ENCODE measurements at regions not wholly inside any gene's neighbourhood (a gene's known extent, or its start where the extent isn't known, plus 50 kb on each side); places are given as distances from the start of the nearest gene placed in this dataset.

GRCh38 chr5:155482428-155482827, 468.9 kb downstream of the KIF4B start:
- Mint-ChIP-seq H3K27me3 (no peaks in the 10 kb centered on the region), H3K27ac (no peak overlapping the region), H3K9me3 (no peaks in the 10 kb centered on the region), H3K4me1 (ENCODE audit: low read depth in 2 of 2) (no peaks in the 10 kb centered on the region), H3K4me3 (no peak overlapping the region), H3K36me3 (ENCODE audit: insufficient read depth) (no peaks in the 10 kb centered on the region)
- no peak for ATAC-seq (replicated peaks)
- DNase-seq: no peak

- DNase-seq (no peak), ATAC-seq (replicated peaks) (no peak)
- H3K36me3 Mint-ChIP-seq (ENCODE audit: insufficient read depth): no peaks in the 10 kb centered on the region
- H3K4me3 Mint-ChIP-seq: no peak overlapping the region
- H3K4me1 Mint-ChIP-seq (ENCODE audit: low read depth in 2 of 2): no peaks in the 10 kb centered on the region
- H3K27me3 Mint-ChIP-seq: peaks cover 6 to 7% of the 10 kb centered on the region in 2 donors
- H3K9me3 Mint-ChIP-seq: peaks cover 0 to 1% of the 10 kb centered on the region in 2 donors
- no peak overlapping the region for H3K27ac Mint-ChIP-seq
These were observed 471.8 kb downstream of the KIF4B start for GRCh38 chr5:155485386-155485785.

- ATAC-seq (replicated peaks): no peak
- H3K27me3 Mint-ChIP-seq: peaks cover 6 to 7% of the 10 kb centered on the region in 2 donors
These were observed 476.4 kb downstream of the KIF4B start for GRCh38 chr5:155489949-155490348.

GRCh38 chr5:155492191-155492590, 478.6 kb downstream of the KIF4B start:
- Mint-ChIP-seq H3K27me3 (peaks cover 6 to 7% of the 10 kb centered on the region in 2 donors), H3K36me3 (ENCODE audit: insufficient read depth) (no peaks in the 10 kb centered on the region), H3K9me3 (peaks cover 0 to 1% of the 10 kb centered on the region in 2 donors), H3K27ac (no peak overlapping the region), H3K4me1 (ENCODE audit: low read depth in 2 of 2) (no peaks in the 10 kb centered on the region), H3K4me3 (no peak overlapping the region)
- no peak for ATAC-seq (replicated peaks)
- no peak for DNase-seq

More at GRCh38 chr5:155489949-155490348, 476.4 kb downstream of the KIF4B start:
- no peak for DNase-seq
- no peak overlapping the region for H3K4me3 Mint-ChIP-seq
- no peak overlapping the region for H3K27ac Mint-ChIP-seq
- H3K36me3 Mint-ChIP-seq (ENCODE audit: insufficient read depth): no peaks in the 10 kb centered on the region
- H3K4me1 Mint-ChIP-seq (ENCODE audit: low read depth in 2 of 2): no peaks in the 10 kb centered on the region
- H3K9me3 Mint-ChIP-seq: peaks cover 0 to 1% of the 10 kb centered on the region in 2 donors

GRCh38 chr5:155504606-155505005, 491.1 kb downstream of the KIF4B start:
- no peaks in the 10 kb centered on the region for H3K4me1 Mint-ChIP-seq (ENCODE audit: low read depth in 2 of 2)
- DNase-seq: no peak
- no peaks in the 10 kb centered on the region for H3K36me3 Mint-ChIP-seq (ENCODE audit: insufficient read depth)
- ATAC-seq (replicated peaks): no peak
- H3K27me3 Mint-ChIP-seq: peaks cover 7 to 9% of the 10 kb centered on the region in 2 donors
- H3K4me3 Mint-ChIP-seq: no peak overlapping the region
- no peak overlapping the region for H3K27ac Mint-ChIP-seq
- H3K9me3 Mint-ChIP-seq: no peaks in the 10 kb centered on the region

- DNase-seq: no peak
- ATAC-seq (replicated peaks): no peak
- no peaks in the 10 kb centered on the region for H3K9me3 Mint-ChIP-seq
- no peak overlapping the region for H3K4me3 Mint-ChIP-seq
- H3K4me1 Mint-ChIP-seq (ENCODE audit: low read depth in 2 of 2): no peaks in the 10 kb centered on the region
- H3K36me3 Mint-ChIP-seq (ENCODE audit: insufficient read depth): no peaks in the 10 kb centered on the region
- H3K27me3 Mint-ChIP-seq: peaks cover 0 to 7% of the 10 kb centered on the region in 2 donors
- no peak overlapping the region for H3K27ac Mint-ChIP-seq
These were observed 493.8 kb downstream of the KIF4B start for GRCh38 chr5:155507363-155507762.

- H3K4me3 Mint-ChIP-seq: no peak overlapping the region
- H3K36me3 Mint-ChIP-seq (ENCODE audit: insufficient read depth): no peaks in the 10 kb centered on the region
- DNase-seq (no peak), ATAC-seq (replicated peaks) (no peak)
- no peak overlapping the region for H3K27ac Mint-ChIP-seq
- peaks cover 0 to 7% of the 10 kb centered on the region in 2 donors for H3K27me3 Mint-ChIP-seq
- H3K9me3 Mint-ChIP-seq: no peaks in the 10 kb centered on the region
- H3K4me1 Mint-ChIP-seq (ENCODE audit: low read depth in 2 of 2): no peaks in the 10 kb centered on the region
These were observed 495.1 kb downstream of the KIF4B start for GRCh38 chr5:155508673-155509072.

GRCh38 chr5:155512329-155512728, 498.8 kb downstream of the KIF4B start:
- H3K27me3 Mint-ChIP-seq: peaks cover 0 to 7% of the 10 kb centered on the region in 2 donors
- no peaks in the 10 kb centered on the region for H3K4me1 Mint-ChIP-seq (ENCODE audit: low read depth in 2 of 2)
- no peak overlapping the region for H3K27ac Mint-ChIP-seq
- no peaks in the 10 kb centered on the region for H3K36me3 Mint-ChIP-seq (ENCODE audit: insufficient read depth)
- ATAC-seq (replicated peaks) (no peak), DNase-seq (no peak)
- H3K4me3 Mint-ChIP-seq: no peak overlapping the region
- no peaks in the 10 kb centered on the region for H3K9me3 Mint-ChIP-seq

GRCh38 chr5:155514105-155514563, 500.6 kb downstream of the KIF4B start:
- no peaks in the 10 kb centered on the region for H3K9me3 Mint-ChIP-seq
- no peaks in the 10 kb centered on the region for H3K4me1 Mint-ChIP-seq (ENCODE audit: low read depth in 2 of 2)
- H3K36me3 Mint-ChIP-seq (ENCODE audit: insufficient read depth): no peaks in the 10 kb centered on the region
- H3K4me3 Mint-ChIP-seq: no peak overlapping the region
- H3K27me3 Mint-ChIP-seq: peaks cover 0 to 7% of the 10 kb centered on the region in 2 donors
- no peak for ATAC-seq (replicated peaks)
- DNase-seq: no peak
- H3K27ac Mint-ChIP-seq: no peak overlapping the region

GRCh38 chr5:155522540-155522939, 509.0 kb downstream of the KIF4B start:
- ATAC-seq (replicated peaks) (no peak), DNase-seq (no peak)
- Mint-ChIP-seq H3K9me3 (no peaks in the 10 kb centered on the region), H3K4me1 (ENCODE audit: low read depth in 2 of 2) (no peaks in the 10 kb centered on the region), H3K36me3 (ENCODE audit: insufficient read depth) (no peaks in the 10 kb centered on the region), H3K4me3 (no peak overlapping the region), H3K27me3 (no peaks in the 10 kb centered on the region), H3K27ac (no peak overlapping the region)

GRCh38 chr5:155529362-155529761, 515.8 kb downstream of the KIF4B start:
- no peak overlapping the region for H3K4me3 Mint-ChIP-seq
- no peaks in the 10 kb centered on the region for H3K27me3 Mint-ChIP-seq
- no peak overlapping the region for H3K27ac Mint-ChIP-seq
- H3K4me1 Mint-ChIP-seq (ENCODE audit: low read depth in 2 of 2): no peaks in the 10 kb centered on the region
- no peaks in the 10 kb centered on the region for H3K9me3 Mint-ChIP-seq
- H3K36me3 Mint-ChIP-seq (ENCODE audit: insufficient read depth): no peaks in the 10 kb centered on the region
- DNase-seq (no peak), ATAC-seq (replicated peaks) (no peak)

GRCh38 chr5:155530046-155530445, 516.5 kb downstream of the KIF4B start:
- Mint-ChIP-seq H3K9me3 (no peaks in the 10 kb centered on the region), H3K36me3 (ENCODE audit: insufficient read depth) (no peaks in the 10 kb centered on the region), H3K27me3 (no peaks in the 10 kb centered on the region), H3K4me3 (no peak overlapping the region), H3K27ac (no peak overlapping the region), H3K4me1 (ENCODE audit: low read depth in 2 of 2) (no peaks in the 10 kb centered on the region)
- ATAC-seq (replicated peaks): no peak
- DNase-seq: no peak

GRCh38 chr5:155532621-155533311, 519.2 kb downstream of the KIF4B start:
- H3K4me3 Mint-ChIP-seq: no peak overlapping the region
- H3K27ac Mint-ChIP-seq: no peak overlapping the region
- peaks cover 0 to 6% of the 10 kb centered on the region in 2 donors for H3K27me3 Mint-ChIP-seq
- no peaks in the 10 kb centered on the region for H3K4me1 Mint-ChIP-seq (ENCODE audit: low read depth in 2 of 2)
- DNase-seq (no peak), ATAC-seq (replicated peaks) (no peak)
- H3K36me3 Mint-ChIP-seq (ENCODE audit: insufficient read depth): no peaks in the 10 kb centered on the region
- H3K9me3 Mint-ChIP-seq: no peaks in the 10 kb centered on the region

GRCh38 chr5:155540000-155540595, 526.5 kb downstream of the KIF4B start:
- Mint-ChIP-seq H3K36me3 (ENCODE audit: insufficient read depth) (no peaks in the 10 kb centered on the region), H3K27me3 (peaks cover 6 to 12% of the 10 kb centered on the region in 2 donors)
- ATAC-seq (replicated peaks): no peak

More at GRCh38 chr5:155540000-155540595, 526.5 kb downstream of the KIF4B start:
- no peak overlapping the region for H3K27ac Mint-ChIP-seq
- H3K9me3 Mint-ChIP-seq: no peaks in the 10 kb centered on the region
- no peak for DNase-seq
- H3K4me3 Mint-ChIP-seq: no peak overlapping the region
- H3K4me1 Mint-ChIP-seq (ENCODE audit: low read depth in 2 of 2): no peaks in the 10 kb centered on the region
